SIG-M5 treated with dmso at 0.1 percent for 504 hours (cell line): ENCODE measurements at regions not wholly inside any gene's neighbourhood (a gene's known extent, or its start where the extent isn't known, plus 50 kb on each side); places are given as distances from the start of the nearest gene placed in this dataset.
A peak's percentile ranks its signal among the peaks of the same experiment; 100 is the strongest.

Source experiments
- DNase-seq: peaks from one replicate; lab custom pipeline; 2025; ENCODE audit not compliant: unreplicated experiment; lab: John Stamatoyannopoulos, UW

DNA sequence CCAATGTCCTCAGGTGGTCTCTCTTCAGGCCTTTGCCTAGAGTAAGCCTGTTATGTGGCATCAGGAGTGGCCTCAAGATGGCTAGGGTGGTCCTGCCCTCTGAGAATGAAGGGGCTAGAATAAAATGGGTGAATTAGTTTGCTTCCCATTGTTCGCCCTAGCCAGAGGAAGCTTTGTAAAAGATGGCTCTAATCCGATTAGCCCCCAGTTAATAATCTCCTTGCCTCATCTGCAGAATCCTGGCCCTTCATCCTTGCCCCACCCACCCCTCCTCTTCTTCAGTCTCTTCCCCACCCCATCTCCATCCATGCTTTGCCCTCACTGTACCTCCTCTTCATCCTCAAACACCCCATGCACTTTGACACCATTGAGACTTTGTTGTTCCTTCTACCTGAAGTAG, 57.4 kb upstream of the LGALSL start:
- DNase-seq = no peak

DNA sequence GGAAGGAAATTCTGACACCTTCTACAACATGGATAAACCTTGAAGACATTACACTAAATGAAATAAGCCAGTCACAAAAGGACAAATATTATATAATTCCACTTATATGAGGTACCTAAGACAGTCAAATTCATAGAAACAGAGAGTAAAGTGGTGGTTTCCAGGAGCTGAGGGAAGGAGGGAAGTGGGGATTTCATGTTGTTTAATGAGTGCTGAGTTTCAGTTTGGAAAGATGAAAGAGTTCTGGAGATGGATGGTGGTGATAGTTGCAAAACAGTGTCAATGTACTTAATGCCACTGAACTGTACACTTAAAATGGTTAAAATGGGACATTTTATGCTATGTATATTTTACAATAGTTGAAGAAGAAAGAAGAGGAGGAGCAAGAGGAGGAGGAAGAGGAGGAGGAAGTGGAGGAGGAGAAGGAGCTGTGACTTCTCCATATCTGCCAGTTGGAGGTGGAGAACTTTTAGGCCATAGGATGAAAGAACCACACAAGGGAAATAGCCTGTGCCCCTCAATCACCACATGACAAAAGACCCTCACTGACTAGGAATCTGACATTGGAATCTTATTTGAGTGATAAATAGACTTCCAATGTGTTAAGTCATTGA, 55.3 kb upstream of the LGALSL start:
- DNase-seq = no peak

DNA sequence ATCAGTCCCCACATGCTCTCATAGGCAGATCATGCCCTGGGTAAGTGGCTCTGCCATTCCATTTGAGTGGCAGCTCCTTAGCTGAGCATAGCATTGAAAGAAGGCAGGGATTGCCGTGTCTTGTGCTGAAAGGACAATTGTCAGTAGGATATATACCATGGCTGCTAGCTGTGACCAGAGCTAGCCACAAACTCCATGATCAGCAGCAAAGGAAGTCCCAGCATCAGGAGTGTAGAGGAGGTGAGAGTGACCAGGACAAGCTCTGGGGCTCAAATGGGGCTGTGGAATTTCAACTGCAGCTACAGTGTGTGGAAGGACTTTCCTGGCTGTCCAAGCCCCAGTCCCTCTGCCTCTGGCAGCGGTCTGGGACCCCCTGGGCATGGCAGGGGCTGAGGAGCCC, 54.4 kb upstream of the LGALSL start:
- no peak for DNase-seq

DNA sequence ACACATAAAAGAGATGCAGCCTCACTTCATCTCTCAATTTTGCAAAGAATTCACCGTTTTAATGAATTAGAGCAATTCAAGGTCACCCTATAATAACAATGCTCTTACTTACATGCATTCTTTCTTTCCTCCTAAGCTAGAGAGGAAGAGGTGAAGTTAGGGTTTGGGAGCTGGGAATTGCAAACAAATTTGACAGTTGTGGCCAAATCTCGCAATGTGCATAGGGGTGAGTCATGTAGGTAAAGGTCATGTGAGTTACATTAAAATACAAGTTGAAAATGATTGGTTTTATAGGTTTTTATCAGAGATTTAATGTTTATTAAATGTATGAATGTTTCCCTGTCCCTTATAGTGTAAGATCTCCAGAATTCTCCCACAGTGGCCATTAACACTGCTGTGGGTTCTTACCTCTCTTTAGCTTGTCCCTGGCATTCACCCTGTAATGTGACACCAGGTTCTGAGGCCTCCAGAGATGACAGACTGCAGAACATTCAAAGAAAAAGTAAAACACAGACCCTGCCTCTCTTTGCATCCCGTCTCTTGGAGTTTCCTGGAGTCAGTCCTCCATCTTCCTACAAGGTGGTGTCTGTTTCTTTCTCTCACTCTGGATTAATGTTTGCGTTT, 53.7 kb upstream of the LGALSL start:
- DNase-seq = no peak

DNA sequence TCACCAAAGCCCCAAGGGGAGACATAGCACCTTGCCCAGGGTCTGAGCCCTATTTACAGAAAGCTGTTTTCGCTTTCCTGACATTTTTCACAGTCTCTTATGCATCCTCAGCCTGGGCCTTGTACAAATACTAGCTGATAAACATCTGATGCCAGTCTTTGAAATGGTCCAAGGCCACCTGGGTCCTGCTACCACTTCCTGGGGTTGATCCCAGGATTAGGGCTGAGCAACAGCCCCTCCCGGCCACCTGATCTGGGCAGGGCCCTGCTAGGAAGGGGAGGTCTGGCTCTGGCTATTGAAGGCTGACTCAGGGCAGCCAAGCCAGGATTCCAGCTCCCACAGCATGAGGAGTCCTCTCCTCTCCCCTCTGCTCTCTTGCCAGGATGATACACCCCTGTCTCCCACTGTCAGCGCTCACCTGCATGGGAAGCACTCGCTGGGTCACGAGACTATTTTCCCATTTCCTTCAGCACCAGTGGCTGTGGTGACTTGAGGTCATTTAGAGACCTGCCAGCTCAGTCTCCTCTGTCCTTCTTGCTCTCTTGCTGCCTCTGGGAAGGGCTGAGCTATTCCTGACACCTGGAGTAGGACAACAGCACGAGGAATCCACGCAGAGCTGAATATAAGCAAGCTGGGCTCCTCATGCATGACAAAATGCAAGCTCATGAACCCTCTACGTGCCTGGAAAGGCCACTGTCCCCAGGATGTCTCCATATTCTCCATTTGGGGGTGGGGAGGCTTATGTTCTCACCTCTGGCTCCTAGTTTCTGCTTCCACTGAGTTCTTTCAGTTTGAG, 53.0 kb upstream of the LGALSL start:
- DNase-seq = no peak

DNA sequence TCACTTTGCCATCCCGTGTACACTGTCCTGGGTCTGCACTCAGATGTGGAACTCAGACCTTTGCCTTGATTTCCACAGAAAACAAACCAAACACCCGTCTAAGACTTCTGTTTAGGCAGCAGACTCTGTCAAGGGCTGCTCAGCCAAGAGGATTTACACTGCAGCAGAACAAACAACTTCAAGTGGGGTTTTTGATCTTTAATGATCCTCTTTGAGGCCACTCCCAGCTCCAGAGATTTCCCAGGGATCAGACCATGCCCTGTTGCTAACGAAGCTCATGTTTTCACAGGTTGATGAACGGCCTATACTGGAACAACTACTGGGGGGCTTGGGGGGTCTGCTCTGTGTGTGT, 52.5 kb upstream of the LGALSL start:
- DNase-seq = no peak

DNA sequence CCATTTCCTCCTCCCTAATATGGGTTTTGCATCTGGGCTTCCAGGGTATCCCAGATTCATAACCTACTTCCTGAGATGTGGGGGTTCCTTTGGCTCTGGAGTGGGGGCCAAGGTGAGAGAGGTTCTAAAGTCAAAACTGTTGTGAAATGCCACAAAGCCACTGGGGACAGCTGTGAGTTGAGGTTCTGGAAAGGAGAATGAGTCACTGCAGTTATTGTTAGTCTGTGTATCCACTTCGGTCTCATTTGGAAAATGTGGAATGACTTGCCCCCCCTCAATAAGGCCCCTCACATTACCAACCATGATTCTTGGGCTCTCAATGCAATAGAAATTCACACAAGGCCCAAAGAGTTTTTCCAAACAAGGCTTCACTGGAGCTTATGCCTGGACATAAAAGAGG, 51.1 kb upstream of the LGALSL start:
- peak; percentile 12 for DNase-seq

DNA sequence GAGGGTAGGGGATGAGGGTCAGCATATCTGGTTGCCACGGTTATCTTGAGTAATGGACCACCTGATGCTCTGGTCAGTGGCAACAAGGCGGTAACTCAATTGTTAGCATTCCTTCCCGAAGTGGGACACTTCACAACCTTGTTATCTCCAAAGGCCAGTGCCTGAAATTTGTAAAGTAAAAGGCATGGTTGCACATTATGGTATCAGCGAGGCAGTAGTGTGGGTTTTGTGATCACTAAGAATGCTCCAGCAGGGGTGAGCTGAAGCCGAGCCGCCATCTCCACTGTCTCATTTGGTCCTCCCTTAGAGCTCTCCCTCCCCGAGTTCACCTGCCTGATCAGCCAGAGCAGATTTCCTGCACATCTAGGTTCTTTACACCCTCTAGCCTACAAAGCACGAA, 50.5 kb upstream of the LGALSL start:
- DNase-seq = no peak

DNA sequence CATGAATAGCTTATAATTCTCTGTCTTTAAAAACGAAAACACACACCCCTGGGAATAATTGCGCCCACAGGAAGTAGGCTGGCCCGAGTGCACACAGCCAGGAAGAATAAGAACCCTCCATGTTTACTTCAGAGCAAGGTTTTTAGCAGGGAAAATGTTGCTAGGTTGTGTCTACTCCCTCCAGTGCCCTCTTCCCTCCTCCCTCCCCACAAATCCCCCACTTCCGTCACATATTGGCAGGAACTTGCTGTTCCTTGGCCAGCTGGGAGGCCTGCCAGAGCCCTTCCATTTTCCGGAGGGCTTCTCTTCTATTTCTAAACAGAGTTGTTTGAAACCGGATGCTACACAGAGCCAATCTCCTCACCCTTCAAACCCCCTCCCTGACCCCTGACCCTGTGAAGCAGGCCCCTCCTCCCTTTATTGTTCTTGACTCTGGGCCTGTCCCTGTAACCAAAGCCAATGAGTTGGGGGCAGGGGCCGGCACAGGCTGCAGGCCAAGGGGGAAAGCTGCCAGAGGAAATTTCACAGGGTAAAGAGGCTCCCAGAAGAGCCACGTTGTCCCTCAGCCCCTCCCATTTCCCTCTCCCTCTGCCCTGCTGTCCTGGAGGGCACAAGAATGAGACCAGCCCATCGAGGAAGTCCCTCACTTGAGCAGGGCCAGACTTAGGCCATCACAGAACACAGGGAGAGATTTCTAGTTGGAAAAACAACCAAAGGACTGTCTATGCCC, 49.8 kb upstream of the LGALSL start:
- no peak for DNase-seq
